Peyer's patch (tissue), 4 donors: ENCODE measurements at regions not wholly inside any gene's neighbourhood (a gene's known extent, or its start where the extent isn't known, plus 50 kb on each side); places are given as distances from the start of the nearest gene placed in this dataset.

Experiments used
- DNase-seq, 3 donors: peaks; one replicate each; pipeline ENCODE4 v3.0.0-alpha.2; 2017 to 2019
- H3K27ac ChIP-seq, 4 donors: fragments of 200-600 bp; sonication (generic); one replicate each; pipeline ENCODE4 v1.5.1; 2016 to 2019
- H3K27me3 ChIP-seq, 2 donors: fragments of 200-600 bp; sonication (generic); one replicate each; pipeline ENCODE4 v1.5.1; 2019
- H3K36me3 ChIP-seq, 3 donors: fragments of 200-600 bp; sonication (generic); one replicate each; pipeline ENCODE4 v1.5.1; 2016 to 2019
- H3K4me1 ChIP-seq, 4 donors: fragments of 200-600 bp; sonication (generic); one replicate each; pipeline ENCODE4 v1.5.1; 2016 to 2019
- H3K4me3 ChIP-seq, 4 donors: fragments of 200-600 bp; sonication (generic); 1 replicate in 3 of 4; 2 replicates in 1 of 4; pipeline ENCODE4 v1.5.1; 2016 to 2019; ENCODE audit warnings: mild to moderate bottlenecking in 1 of 4
- H3K9me3 ChIP-seq, 4 donors: fragments of 200-600 bp; sonication (generic); one replicate each; pipeline ENCODE4 v1.5.1; 2016 to 2019; ENCODE audit warnings: mild to moderate bottlenecking in 1 of 4
- POLR2A ChIP-seq, 2 donors: fragments of 450-650 bp; IDR thresholded peaks; one replicate each; pipeline ENCODE4 v1.5.1; 2017; ENCODE audit warnings: antibody characterized with exemption in 2 of 2, mild to moderate bottlenecking in 2 of 2, moderate library complexity in 2 of 2
- TF ChIP-seq, protein P1 (sequence below), 6 experiments: fragments of 450-650 bp in 4 of 6; fragments of 200-600 bp in 2 of 6; sonication (generic) in 1 of 6; IDR thresholded peaks; one replicate each; pipeline ENCODE4 v1.5.1; 2017 to 2019; ENCODE audit warnings: antibody characterized with exemption in 6 of 6, mild to moderate bottlenecking in 3 of 6, moderate library complexity in 1 of 6

DNA sequence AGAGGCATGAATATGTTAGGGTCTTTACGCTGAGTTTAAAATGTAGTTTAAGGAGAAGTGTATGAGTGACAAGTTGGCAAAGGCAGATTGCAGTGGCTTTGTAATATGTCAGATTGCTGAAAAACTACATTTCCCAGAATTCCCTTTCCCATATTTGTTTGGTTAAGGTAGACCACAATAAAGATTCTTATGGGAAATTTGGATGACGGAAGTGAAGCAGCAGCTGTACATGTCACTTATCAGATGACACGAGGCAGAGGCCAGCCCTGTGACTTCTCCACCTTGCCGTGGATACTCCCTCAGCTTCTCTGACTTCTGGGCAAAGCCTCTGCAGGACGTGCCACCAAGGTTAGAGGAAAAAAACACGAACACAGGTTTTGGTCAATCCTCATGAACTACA, 229.7 kb upstream of the DKK2 start:
- Histone ChIP-seq H3K9me3 (no peaks in the 10 kb centered on the region), H3K4me3 (no peak overlapping the region), H3K36me3 (no peaks in the 10 kb centered on the region), H3K4me1 (no peaks in the 10 kb centered on the region), H3K27me3 (no peaks in the 10 kb centered on the region), H3K27ac (no peak overlapping the region)
- DNase-seq = no peak
- no peak for TF ChIP-seq POLR2A (IDR thresholded peaks at IDR 0.05)
- TF ChIP-seq, protein P1, sequence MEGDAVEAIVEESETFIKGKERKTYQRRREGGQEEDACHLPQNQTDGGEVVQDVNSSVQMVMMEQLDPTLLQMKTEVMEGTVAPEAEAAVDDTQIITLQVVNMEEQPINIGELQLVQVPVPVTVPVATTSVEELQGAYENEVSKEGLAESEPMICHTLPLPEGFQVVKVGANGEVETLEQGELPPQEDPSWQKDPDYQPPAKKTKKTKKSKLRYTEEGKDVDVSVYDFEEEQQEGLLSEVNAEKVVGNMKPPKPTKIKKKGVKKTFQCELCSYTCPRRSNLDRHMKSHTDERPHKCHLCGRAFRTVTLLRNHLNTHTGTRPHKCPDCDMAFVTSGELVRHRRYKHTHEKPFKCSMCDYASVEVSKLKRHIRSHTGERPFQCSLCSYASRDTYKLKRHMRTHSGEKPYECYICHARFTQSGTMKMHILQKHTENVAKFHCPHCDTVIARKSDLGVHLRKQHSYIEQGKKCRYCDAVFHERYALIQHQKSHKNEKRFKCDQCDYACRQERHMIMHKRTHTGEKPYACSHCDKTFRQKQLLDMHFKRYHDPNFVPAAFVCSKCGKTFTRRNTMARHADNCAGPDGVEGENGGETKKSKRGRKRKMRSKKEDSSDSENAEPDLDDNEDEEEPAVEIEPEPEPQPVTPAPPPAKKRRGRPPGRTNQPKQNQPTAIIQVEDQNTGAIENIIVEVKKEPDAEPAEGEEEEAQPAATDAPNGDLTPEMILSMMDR (IDR thresholded peaks at IDR 0.05) = no peak

DNA sequence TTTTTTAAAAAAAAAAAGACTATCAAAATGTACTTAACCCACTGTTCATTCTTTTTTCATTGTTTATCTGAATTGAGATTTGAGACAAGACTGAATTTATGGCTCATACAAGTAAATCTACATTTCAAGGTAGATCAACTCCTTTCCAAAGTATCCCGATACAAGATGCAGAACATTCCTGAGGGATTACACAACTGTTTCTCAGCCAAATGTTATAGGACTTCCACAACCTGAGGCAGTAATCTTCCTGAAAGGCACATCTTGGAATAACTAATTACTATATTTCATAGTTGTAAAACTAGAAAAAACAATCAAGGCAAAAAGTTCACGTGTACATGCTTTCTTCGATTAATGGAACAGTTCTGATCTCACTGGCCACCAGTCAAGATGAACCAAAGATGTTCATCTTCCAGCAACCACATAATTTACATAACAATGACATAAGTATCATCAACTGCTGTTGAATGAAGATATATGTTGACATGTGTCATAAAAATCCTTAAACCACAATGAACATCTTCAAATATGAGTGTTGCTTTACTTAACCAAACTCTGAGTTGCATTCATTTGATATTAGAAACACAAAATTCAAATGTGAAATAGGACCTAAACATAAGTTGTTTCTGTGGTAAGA, 225.2 kb upstream of the DKK2 start:
- TF ChIP-seq, protein P1 (IDR thresholded peaks at IDR 0.05) = no peak
- no peak for TF ChIP-seq POLR2A (IDR thresholded peaks at IDR 0.05)

DNA sequence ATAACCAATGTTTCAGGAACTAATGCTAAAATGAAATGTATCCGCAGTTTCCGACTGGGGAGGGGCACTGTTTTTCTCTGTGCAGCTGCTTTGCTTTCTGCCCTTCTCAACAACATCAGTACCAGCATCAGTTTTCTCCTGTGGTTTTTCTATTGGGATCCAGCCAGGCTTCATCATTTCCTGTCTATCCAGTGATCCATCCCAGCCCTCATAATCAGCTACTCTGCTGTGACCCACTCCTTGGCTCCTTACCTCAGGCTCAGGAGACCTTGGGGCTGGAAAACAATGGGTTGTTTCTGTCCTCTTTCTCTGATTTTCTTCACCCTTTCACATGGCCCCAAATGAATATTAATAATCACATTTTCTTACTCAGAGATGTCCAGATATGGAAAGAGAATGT, 222.2 kb upstream of the DKK2 start:
- no peaks in the 10 kb centered on the region for H3K27me3 ChIP-seq
- TF ChIP-seq POLR2A (IDR thresholded peaks at IDR 0.05) = no peak
- TF ChIP-seq, protein P1 (IDR thresholded peaks at IDR 0.05) = no peak
- H3K27ac ChIP-seq = no peak overlapping the region
- no peaks in the 10 kb centered on the region for H3K4me1 ChIP-seq
- no peaks in the 10 kb centered on the region for H3K36me3 ChIP-seq
- no peak overlapping the region for H3K4me3 ChIP-seq
- no peaks in the 10 kb centered on the region for H3K9me3 ChIP-seq
- DNase-seq = no peak

More for the DNA sequence above, 225.2 kb upstream of the DKK2 start:
- Histone ChIP-seq H3K9me3 (no peaks in the 10 kb centered on the region), H3K36me3 (no peaks in the 10 kb centered on the region), H3K27me3 (no peaks in the 10 kb centered on the region), H3K4me3 (no peak overlapping the region), H3K27ac (no peak overlapping the region), H3K4me1 (no peaks in the 10 kb centered on the region)
- DNase-seq = no peak

DNA sequence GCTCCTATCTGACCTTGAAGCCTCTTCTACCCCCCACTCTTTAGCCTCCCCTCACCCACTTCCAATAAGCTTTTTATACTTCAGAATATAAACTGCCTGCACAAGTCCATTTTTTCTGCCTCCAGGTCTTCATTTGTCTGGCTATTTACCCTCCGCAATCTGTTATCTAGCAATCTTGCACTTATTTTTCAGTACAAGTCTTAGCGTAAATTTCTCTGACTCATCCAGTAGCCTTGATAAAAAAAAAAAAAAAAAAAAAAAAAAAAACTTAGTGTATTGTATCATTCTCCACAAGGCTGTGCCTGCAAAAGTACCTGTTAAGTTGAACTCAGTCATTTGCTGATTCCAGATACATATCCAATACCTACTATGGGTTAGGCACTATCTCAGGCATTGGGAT, 219.5 kb upstream of the DKK2 start:
- Histone ChIP-seq H3K36me3 (no peaks in the 10 kb centered on the region), H3K4me1 (no peaks in the 10 kb centered on the region), H3K27me3 (no peaks in the 10 kb centered on the region), H3K27ac (no peak overlapping the region), H3K9me3 (no peaks in the 10 kb centered on the region), H3K4me3 (no peak overlapping the region)
- TF ChIP-seq, protein P1 (IDR thresholded peaks at IDR 0.05) = no peak
- TF ChIP-seq POLR2A (IDR thresholded peaks at IDR 0.05) = no peak
- DNase-seq = no peak

DNA sequence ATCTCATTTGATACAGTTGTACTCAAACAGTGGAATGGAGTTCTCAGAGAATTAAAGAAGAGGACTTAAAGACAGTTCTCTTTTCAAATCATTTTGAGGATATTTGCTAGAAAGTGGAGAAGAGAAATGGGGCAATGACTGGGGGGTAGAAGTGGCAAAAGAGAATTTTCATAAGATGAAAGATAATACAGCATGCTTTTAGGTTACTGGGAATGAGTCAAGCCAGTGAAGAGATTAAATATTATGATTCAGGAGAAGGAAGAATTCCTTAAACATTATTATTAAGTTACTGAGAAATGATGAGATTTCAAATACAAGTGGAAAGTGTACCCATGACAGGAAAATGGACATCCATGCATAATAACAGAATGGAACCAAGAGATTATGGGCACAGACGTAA, 219.0 kb upstream of the DKK2 start:
- TF ChIP-seq, protein P1 (IDR thresholded peaks at IDR 0.05) = no peak
- no peak for TF ChIP-seq POLR2A (IDR thresholded peaks at IDR 0.05)
- H3K4me1 ChIP-seq = no peaks in the 10 kb centered on the region
- H3K9me3 ChIP-seq = no peaks in the 10 kb centered on the region
- no peak for DNase-seq
- H3K27ac ChIP-seq = no peak overlapping the region
- H3K27me3 ChIP-seq = no peaks in the 10 kb centered on the region
- H3K4me3 ChIP-seq = no peak overlapping the region
- H3K36me3 ChIP-seq = no peaks in the 10 kb centered on the region

DNA sequence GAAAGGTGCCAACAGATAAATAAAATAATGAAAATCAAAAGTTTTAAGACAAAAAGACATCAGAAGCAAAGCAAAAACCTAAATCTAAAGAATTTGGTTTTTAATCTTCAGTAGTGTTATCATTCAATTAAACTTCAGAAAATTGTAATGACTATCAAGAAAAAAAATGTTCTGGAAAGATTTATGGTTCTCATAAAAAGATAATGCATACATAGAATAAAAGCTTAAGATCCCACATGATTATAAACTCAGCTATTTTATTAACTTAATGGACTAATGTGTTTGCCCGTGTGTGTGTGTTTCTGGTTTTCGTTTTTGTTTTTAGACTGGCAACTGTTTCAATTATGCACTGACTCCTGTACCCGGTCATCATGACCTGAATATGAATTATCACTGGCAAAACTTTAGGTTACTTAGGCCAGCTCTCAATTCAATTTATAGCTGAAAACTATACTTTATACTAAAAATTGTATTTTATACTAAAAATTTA, 217.5 kb upstream of the DKK2 start:
- Histone ChIP-seq H3K4me3 (no peak overlapping the region), H3K9me3 (no peaks in the 10 kb centered on the region), H3K36me3 (no peaks in the 10 kb centered on the region), H3K27me3 (no peaks in the 10 kb centered on the region), H3K27ac (no peak overlapping the region), H3K4me1 (no peaks in the 10 kb centered on the region)
- DNase-seq = no peak
- TF ChIP-seq, protein P1 (IDR thresholded peaks at IDR 0.05) = no peak
- TF ChIP-seq POLR2A (IDR thresholded peaks at IDR 0.05) = no peak
